ENCODE measurements at regions not wholly inside any gene's neighbourhood (a gene's known extent, or its start where the extent isn't known, plus 50 kb on each side); places are given as distances from the start of the nearest gene placed in this dataset.

GRCh38 chr2:240362216-240362755, 73.2 kb upstream of the GPC1 start (continued):
- TF ChIP-seq E2F8 (IDR thresholded peaks at IDR 0.05; ENCODE audit: low read depth, partially characterized antibody) = no peak

GRCh38 chr2:240362826-240363745, 72.4 kb upstream of the GPC1 start:
- CTCF ChIA-PET = interaction anchor here (0.6 kb wide), 1 partner anchor 144 kb away, joined by 3 read pairs; no protein-coding TSS in a partner anchor
- Histone ChIP-seq H3K4me1 (ENCODE audit: control insufficient read depth, insufficient read depth, low read length) (no peaks in the 10 kb centered on the region), H4K20me1 (ENCODE audit: control insufficient read depth, insufficient read depth) (no peaks in the 10 kb centered on the region), H3K79me2 (ENCODE audit: control insufficient read depth, insufficient read depth, low read length) (no peaks in the 10 kb centered on the region), H3K27ac (ENCODE audit: control insufficient read depth, insufficient read depth) (no peak overlapping the region), H2AFZ (ENCODE audit: control insufficient read depth, low read depth, low read length) (no peak overlapping the region), H3K4me3 (no peak overlapping the region), H3K9ac (ENCODE audit: control insufficient read depth, insufficient read depth, low read length) (no peak overlapping the region), H3K36me3 (ENCODE audit: control insufficient read depth in 2 of 2, insufficient read depth in 2 of 2, low read length in 1 of 2) (no peaks in the 10 kb centered on the region), H3K27me3 (replicated peaks in 1 of 2; ENCODE audit: control insufficient read depth in 2 of 2, insufficient read depth in 2 of 2, low read length in 1 of 2) (no peaks in the 10 kb centered on the region), H3K4me2 (ENCODE audit: control insufficient read depth, insufficient read depth) (no peak overlapping the region), H3K9me3 (replicated peaks; ENCODE audit: control insufficient read depth, insufficient read depth, low read length) (peaks cover 2% of the 10 kb centered on the region; the same call in 1 of the 3 replicates)
- no peak for FAIRE-seq
- no peak for TF ChIP-seq DPF2 (IDR thresholded peaks at IDR 0.05)
- intact Hi-C loops (cut with micrococcal nuclease; ENCODE audit: unreplicated experiment) = no loop called here
- 42% methylated on average over 28 of the region's 28 CpGs for WGBS (ENCODE audit: insufficient coverage, insufficient replicate concordance, low lambda C conversion rate, missing lambda C conversion rate)
- no peak for DNase-seq (ENCODE audit: low read depth, low spot score)
- POLR2A ChIA-PET = no interaction called here
- no TSS peak for BruUV-seq (replicated peaks)
- in situ Hi-C loops (cut with MboI) = no loop called here
- RAD21 ChIA-PET (ENCODE audit: unreplicated experiment) = no interaction called here
- SMC1A ChIA-PET (ENCODE audit: uncharacterized antibody, unreplicated experiment) = no interaction called here
- no peak for ATAC-seq

All from GM12878 (cell line).